ENCODE measurements at regions not wholly inside any gene's neighbourhood (a gene's known extent, or its start where the extent isn't known, plus 50 kb on each side); places are given as distances from the start of the nearest gene placed in this dataset.

- no TSS peak for BruUV-seq (replicated peaks)
- intact Hi-C loops (cut with micrococcal nuclease), result no loop called here
- Histone ChIP-seq H2AFZ (ENCODE audit: low read length) (no peak overlapping the region), H3K4me2 (ENCODE audit: low read length) (no peak overlapping the region), H3K27me3 (ENCODE audit: low read length) (no peaks in the 10 kb centered on the region), H3K4me1 (ENCODE audit: insufficient read depth, low read length) (no peaks in the 10 kb centered on the region), H3K79me2 (ENCODE audit: low read length) (no peaks in the 10 kb centered on the region), H3K9me3 (ENCODE audit: low read length) (no peaks in the 10 kb centered on the region), H3K9me2 (replicated peaks; ENCODE audit: low read length) (no peaks in the 10 kb centered on the region), H3K4me3 (ENCODE audit: low read length) (no peak overlapping the region), H3K36me3 (ENCODE audit: low read depth, low read length) (no peaks in the 10 kb centered on the region), H3K27ac (ENCODE audit: low read length) (no peak overlapping the region), H3F3A (ENCODE audit: low read length, unreplicated experiment) (no peaks in the 10 kb centered on the region), H4K20me1 (ENCODE audit: low read length) (no peaks in the 10 kb centered on the region), H3K9ac (ENCODE audit: low read length) (no peak overlapping the region)
- TF ChIP-seq CTCF (conservative IDR thresholded peaks at IDR 0.05; ENCODE audit: low read depth, low read length) (no peak), EZH2 (IDR thresholded peaks at IDR 0.05; ENCODE audit: low read length, unreplicated experiment) (no peak), EZH2phosphoT487 (IDR thresholded peaks at IDR 0.05; ENCODE audit: borderline replicate concordance, low read length) (no peak)
- DNase-seq, result no peak
- no peak for ATAC-seq
- ChIA-PET CTCF (no interaction called here), POLR2A (ENCODE audit: unreplicated experiment) (no interaction called here)
These were observed 599.7 kb downstream of the ARAP2 start for GRCh38 chr4:35644591-35644990.

- Histone ChIP-seq H3K4me1 (ENCODE audit: insufficient read depth, low read length) (no peaks in the 10 kb centered on the region), H3K9me3 (ENCODE audit: low read length) (no peaks in the 10 kb centered on the region), H3K9me2 (replicated peaks; ENCODE audit: low read length) (no peaks in the 10 kb centered on the region), H3K9ac (ENCODE audit: low read length) (no peak overlapping the region), H3K36me3 (ENCODE audit: low read depth, low read length) (no peaks in the 10 kb centered on the region), H3K27ac (ENCODE audit: low read length) (no peak overlapping the region), H3K27me3 (ENCODE audit: low read length) (no peaks in the 10 kb centered on the region), H3K79me2 (ENCODE audit: low read length) (no peaks in the 10 kb centered on the region), H3F3A (ENCODE audit: low read length, unreplicated experiment) (no peaks in the 10 kb centered on the region), H3K4me2 (ENCODE audit: low read length) (no peak overlapping the region), H3K4me3 (ENCODE audit: low read length) (no peak overlapping the region), H2AFZ (ENCODE audit: low read length) (no peak overlapping the region), H4K20me1 (ENCODE audit: low read length) (no peaks in the 10 kb centered on the region)
- ChIA-PET POLR2A (ENCODE audit: unreplicated experiment) (no interaction called here), CTCF (no interaction called here)
- ATAC-seq (no peak), DNase-seq (no peak)
- TF ChIP-seq EZH2phosphoT487 (IDR thresholded peaks at IDR 0.05; ENCODE audit: borderline replicate concordance, low read length), result no peak
- TF ChIP-seq EZH2 (IDR thresholded peaks at IDR 0.05; ENCODE audit: low read length, unreplicated experiment), result no peak
- TF ChIP-seq CTCF (conservative IDR thresholded peaks at IDR 0.05; ENCODE audit: low read depth, low read length), result no peak
- BruUV-seq (replicated peaks), result no TSS peak
- intact Hi-C loops (cut with micrococcal nuclease), result no loop called here
These were observed 595.3 kb downstream of the ARAP2 start for GRCh38 chr4:35649011-35649410.

GRCh38 chr4:35649778-35650177 is 594.5 kb downstream of the ARAP2 start:
- Histone ChIP-seq H3K36me3 (ENCODE audit: low read depth, low read length) (no peaks in the 10 kb centered on the region), H2AFZ (ENCODE audit: low read length) (no peak overlapping the region), H3K27me3 (ENCODE audit: low read length) (no peaks in the 10 kb centered on the region), H4K20me1 (ENCODE audit: low read length) (no peaks in the 10 kb centered on the region), H3K27ac (ENCODE audit: low read length) (no peak overlapping the region), H3F3A (ENCODE audit: low read length, unreplicated experiment) (no peaks in the 10 kb centered on the region), H3K4me3 (ENCODE audit: low read length) (no peak overlapping the region), H3K9me2 (replicated peaks; ENCODE audit: low read length) (no peaks in the 10 kb centered on the region), H3K9me3 (ENCODE audit: low read length) (no peaks in the 10 kb centered on the region), H3K79me2 (ENCODE audit: low read length) (no peaks in the 10 kb centered on the region), H3K4me1 (ENCODE audit: insufficient read depth, low read length) (no peaks in the 10 kb centered on the region), H3K9ac (ENCODE audit: low read length) (no peak overlapping the region), H3K4me2 (ENCODE audit: low read length) (no peak overlapping the region)
- ChIA-PET CTCF (no interaction called here), POLR2A (ENCODE audit: unreplicated experiment) (no interaction called here)
- intact Hi-C loops (cut with micrococcal nuclease), result no loop called here
- DNase-seq (no peak), ATAC-seq (no peak)
- TF ChIP-seq EZH2phosphoT487 (IDR thresholded peaks at IDR 0.05; ENCODE audit: borderline replicate concordance, low read length), result no peak
- TF ChIP-seq CTCF (conservative IDR thresholded peaks at IDR 0.05; ENCODE audit: low read depth, low read length), result no peak
- no peak for TF ChIP-seq EZH2 (IDR thresholded peaks at IDR 0.05; ENCODE audit: low read length, unreplicated experiment)
- no TSS peak for BruUV-seq (replicated peaks)
